ENCODE measurements at regions not wholly inside any gene's neighbourhood (a gene's known extent, or its start where the extent isn't known, plus 50 kb on each side); places are given as distances from the start of the nearest gene placed in this dataset.

DNA sequence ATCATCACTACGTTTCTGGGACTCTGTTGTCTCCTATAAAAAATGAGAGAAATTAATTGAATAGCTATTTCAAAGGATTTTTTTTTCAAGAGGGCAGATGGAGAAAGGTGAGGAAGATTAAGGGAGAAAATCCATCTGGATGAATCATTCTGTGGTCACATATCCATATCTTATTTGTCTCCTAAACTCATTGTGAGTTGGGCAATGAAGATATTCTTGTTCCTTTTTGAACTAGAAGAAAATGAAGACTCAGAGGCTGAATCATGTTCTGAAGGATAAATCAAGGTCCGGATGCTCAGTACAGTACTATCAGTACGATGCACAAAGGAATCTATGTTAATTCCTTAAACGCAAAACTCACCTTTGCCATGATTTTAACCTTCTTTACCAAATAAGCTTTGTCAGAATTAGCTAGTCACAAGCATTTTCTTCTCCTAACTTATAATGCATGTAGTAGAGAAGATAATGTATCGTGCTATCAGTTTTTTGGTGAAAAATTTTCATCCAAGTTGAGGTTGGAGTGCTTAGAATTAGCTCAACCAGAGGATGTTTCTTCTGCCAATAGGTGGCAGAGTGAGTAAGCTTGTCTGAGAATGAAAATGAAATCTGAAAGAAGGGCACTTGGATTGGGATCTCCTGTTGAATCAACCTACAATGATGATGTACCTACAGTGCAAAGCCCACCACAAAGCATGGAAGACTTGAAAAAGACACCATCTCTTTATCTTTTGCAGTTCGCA, 446.9 kb downstream of the KIF20B start:
- no peak for DNase-seq (ENCODE audit: low read depth)
- TF ChIP-seq, protein P1, sequence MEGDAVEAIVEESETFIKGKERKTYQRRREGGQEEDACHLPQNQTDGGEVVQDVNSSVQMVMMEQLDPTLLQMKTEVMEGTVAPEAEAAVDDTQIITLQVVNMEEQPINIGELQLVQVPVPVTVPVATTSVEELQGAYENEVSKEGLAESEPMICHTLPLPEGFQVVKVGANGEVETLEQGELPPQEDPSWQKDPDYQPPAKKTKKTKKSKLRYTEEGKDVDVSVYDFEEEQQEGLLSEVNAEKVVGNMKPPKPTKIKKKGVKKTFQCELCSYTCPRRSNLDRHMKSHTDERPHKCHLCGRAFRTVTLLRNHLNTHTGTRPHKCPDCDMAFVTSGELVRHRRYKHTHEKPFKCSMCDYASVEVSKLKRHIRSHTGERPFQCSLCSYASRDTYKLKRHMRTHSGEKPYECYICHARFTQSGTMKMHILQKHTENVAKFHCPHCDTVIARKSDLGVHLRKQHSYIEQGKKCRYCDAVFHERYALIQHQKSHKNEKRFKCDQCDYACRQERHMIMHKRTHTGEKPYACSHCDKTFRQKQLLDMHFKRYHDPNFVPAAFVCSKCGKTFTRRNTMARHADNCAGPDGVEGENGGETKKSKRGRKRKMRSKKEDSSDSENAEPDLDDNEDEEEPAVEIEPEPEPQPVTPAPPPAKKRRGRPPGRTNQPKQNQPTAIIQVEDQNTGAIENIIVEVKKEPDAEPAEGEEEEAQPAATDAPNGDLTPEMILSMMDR (conservative IDR thresholded peaks at IDR 0.05; ENCODE audit: low read length): no peak; the same call in 1 of the 2 replicates
- H3K4me3 ChIP-seq (ENCODE audit: low read length): no peak overlapping the region

DNA sequence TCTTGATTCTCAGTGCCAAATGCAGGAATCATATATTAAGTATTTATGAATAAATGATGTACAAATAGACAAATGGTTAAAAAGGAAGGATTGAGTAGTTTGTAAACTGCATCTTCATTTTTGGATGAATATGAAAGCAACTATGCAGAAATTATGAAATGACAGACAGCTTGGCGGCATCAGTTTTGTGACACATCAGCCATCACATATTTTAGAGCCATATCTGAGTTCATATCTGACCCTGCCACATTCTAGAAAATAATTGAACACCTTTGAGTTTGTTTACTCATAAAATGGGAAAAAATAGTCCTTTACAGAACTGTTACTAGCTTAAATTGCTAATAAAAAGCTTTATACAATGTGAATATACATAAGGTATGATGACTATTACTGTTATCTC, 448.2 kb downstream of the KIF20B start:
- TF ChIP-seq, protein P1 (conservative IDR thresholded peaks at IDR 0.05; ENCODE audit: low read length): no peak
- no peak for DNase-seq (ENCODE audit: low read depth)
- H3K4me3 ChIP-seq (ENCODE audit: low read length): no peak overlapping the region

DNA sequence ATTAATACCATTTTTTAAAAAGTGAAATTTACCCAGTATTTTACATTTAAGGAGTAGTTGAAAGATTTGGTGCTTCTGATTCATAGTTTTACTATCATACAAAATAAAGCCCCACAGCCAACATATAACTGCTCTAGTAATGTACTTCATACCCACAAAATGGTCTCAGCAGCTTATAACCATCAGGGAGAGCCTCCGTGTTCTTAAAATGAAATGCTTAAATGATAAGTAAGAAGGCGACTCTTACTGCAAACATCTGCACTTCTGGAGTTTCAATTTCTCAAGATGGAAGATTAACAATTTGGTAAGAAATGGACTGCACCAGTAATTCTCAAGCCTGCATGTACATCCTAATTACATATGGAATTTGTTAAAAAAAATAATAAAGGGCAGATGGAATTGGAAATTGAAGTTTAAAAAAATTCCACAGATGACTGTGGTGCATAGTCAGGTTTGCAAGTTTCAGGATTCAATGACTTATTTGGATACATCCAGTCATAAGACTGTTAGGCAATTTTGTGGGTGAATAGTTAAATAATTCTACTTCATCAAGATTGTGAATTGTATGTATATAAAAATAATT, 461.0 kb downstream of the KIF20B start:
- peak; percentile 27 for DNase-seq (ENCODE audit: low read depth)
- TF ChIP-seq, protein P1 (conservative IDR thresholded peaks at IDR 0.05; ENCODE audit: low read length): no peak
- H3K4me3 ChIP-seq (ENCODE audit: low read length): no peak overlapping the region

DNA sequence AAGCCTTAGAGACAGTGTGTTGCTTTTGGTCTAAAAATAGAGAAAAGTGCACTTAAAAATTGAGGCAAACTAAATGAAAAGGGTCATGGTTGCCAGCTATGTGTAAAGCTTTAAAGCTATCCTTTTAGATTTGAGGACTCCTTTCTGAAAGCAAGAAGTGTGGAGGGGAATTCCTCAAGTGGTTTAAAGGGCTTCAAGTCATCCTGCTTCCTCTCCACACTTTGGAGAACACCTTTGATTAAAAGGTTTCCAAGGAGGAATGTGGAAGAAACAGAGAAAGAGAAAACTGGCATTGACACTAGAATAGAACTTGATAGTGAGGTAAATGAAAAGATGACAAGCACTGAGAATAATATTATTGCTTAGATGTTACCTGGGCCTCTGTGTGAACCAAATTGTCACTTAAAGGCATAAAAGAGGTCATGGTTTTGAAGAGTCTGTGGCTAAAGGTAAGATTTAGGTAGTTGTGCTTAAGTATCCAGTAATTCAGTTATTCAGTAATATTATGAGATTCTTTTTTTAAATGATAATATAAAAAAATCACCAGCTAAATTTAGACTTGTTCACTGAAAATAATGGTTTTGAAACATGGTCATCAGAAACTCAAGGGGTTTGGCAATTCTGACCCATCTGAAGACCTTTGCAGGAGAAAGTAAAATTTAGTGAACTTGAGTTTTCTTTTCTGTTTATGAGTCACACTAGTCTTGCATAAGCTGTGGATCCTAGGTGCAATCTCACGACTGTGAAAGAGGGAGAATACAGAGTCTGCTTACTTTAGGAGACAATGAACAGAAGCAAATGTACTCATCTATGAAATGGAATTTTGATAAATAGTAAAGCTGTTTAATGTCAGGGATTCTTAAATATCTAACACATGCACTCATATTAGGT, 466.0 kb downstream of the KIF20B start:
- TF ChIP-seq, protein P1 (conservative IDR thresholded peaks at IDR 0.05; ENCODE audit: low read length): no peak
- no peak overlapping the region for H3K4me3 ChIP-seq (ENCODE audit: low read length)
- DNase-seq (ENCODE audit: low read depth): no peak

DNA sequence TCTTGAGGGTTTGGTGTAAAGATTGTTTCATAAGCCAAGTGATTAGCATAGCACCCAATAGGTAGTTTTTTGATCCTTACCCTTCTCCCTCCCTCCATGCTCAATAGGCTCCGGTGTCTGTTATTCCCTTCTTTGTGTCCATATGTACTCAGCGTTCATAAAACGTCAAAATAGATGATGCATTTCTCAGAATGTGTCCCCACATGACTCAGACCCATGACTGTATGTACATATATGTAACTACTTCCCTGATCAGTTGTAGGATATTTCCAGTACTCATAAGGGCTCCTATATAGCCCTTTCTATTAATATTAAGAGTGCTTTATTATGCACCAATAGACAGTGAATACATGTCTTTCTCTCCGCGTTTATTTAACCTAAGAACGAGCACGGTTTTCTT, 466.9 kb downstream of the KIF20B start:
- no peak overlapping the region for H3K4me3 ChIP-seq (ENCODE audit: low read length)
- TF ChIP-seq, protein P1 (conservative IDR thresholded peaks at IDR 0.05; ENCODE audit: low read length): no peak
- no peak for DNase-seq (ENCODE audit: low read depth)

DNA sequence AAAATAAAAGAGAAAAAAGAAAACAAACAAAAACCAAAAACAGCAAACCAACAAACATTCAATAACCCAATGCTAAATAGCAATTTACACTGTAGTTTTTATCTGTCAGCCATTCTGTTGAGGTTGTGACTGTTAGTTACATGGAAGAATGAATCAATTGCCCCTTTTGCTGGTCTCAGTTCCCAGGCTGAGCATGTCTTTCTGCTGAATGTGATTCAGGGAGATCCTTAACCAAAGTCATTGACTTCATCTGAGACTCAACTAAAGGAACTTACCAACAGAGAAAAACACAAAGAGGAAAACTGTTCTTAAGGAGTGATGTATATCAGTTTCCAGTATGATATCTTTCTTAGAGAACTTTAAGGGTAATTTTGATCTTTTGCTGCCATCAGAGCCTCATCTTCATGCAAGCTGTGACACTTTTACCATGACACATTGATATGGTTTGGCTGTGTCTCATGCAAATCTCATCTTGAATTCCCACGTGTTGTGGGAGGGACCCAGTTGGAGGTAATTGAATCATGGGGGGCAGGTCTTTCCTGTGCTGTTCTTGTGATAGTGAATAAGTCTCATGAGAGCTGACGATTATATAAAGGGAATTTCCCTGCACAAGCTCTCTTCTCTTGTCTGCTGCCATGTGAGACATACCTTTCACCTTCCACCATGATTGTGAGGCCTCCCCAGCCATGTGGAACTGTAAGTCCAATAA, 469.8 kb downstream of the KIF20B start:
- TF ChIP-seq, protein P1 (conservative IDR thresholded peaks at IDR 0.05; ENCODE audit: low read length): no peak
- DNase-seq (ENCODE audit: low read depth): no peak
- H3K4me3 ChIP-seq (ENCODE audit: low read length): no peak overlapping the region
